PFSK-1 (cell line): ENCODE measurements at regions not wholly inside any gene's neighbourhood (a gene's known extent, or its start where the extent isn't known, plus 50 kb on each side); places are given as distances from the start of the nearest gene placed in this dataset.

Source experiments
- FOXP2 ChIP-seq: optimal IDR thresholded peaks from 2 replicates; pipeline ENCODE3; 2011; ENCODE audit warnings: borderline replicate concordance, control low read depth, inconsistent platforms; ENCODE audit not compliant: insufficient read depth; ENCODE audit errors: extremely low read length, extremely low read depth
- POLR2AphosphoS5 ChIP-seq: IDR thresholded peaks from 2 replicates; pipeline ENCODE4 v1.6.1; 2012; ENCODE audit warnings: low read depth, mild to moderate bottlenecking, control low read depth, low read length, moderate library complexity
- REST ChIP-seq, 2 experiments: IDR thresholded peaks; 2 replicates each; pipeline versions ENCODE4 v1.6.1 to v1.8.0; 2011 to 2012; ENCODE audit warnings: low read depth in 2 of 2, low read length in 2 of 2, control low read depth in 1 of 2, inconsistent platforms in 1 of 2, mild to moderate bottlenecking in 1 of 2, moderate library complexity in 1 of 2; ENCODE audit not compliant: insufficient read depth in 1 of 2
- SIN3A ChIP-seq: IDR thresholded peaks from 2 replicates; pipeline ENCODE4 v1.6.1; 2012; ENCODE audit warnings: mild to moderate bottlenecking, low read length, moderate library complexity, borderline replicate concordance; ENCODE audit not compliant: insufficient read depth
- TAF1 ChIP-seq: IDR thresholded peaks from 2 replicates; pipeline ENCODE4 v1.6.1; 2012; ENCODE audit warnings: low read length, control low read depth, borderline replicate concordance; ENCODE audit not compliant: insufficient read depth

GRCh38 chr11:47904048-47904447 lies 55.9 kb upstream of the NUP160 start:
- no peak for TF ChIP-seq REST (IDR thresholded peaks at IDR 0.05; ENCODE audit: insufficient read depth in 1 of 2, low read depth in 2 of 2, low read length in 2 of 2)
- no peak for TF ChIP-seq POLR2AphosphoS5
- no peak for TF ChIP-seq TAF1
- TF ChIP-seq FOXP2, result no peak
- no peak for TF ChIP-seq SIN3A

GRCh38 chr11:47899801-47900200 lies 51.7 kb upstream of the NUP160 start:
- TF ChIP-seq SIN3A, result no peak
- TF ChIP-seq POLR2AphosphoS5, result no peak
- no peak for TF ChIP-seq FOXP2
- TF ChIP-seq TAF1, result no peak
